SK-N-SH (cell line): ENCODE measurements at regions not wholly inside any gene's neighbourhood (a gene's known extent, or its start where the extent isn't known, plus 50 kb on each side); places are given as distances from the start of the nearest gene placed in this dataset.

Experiments used
- CTCF ChIA-PET: fragments of 300-600, 350-600 bp; formaldehyde crosslinking; extraction: SDS; loops from one replicate; lab custom pipeline; 2021; lab: Yijun Ruan, JAX
- POLR2A ChIA-PET: fragments of 350-600 bp; sonication (Branson Sonifier 250); formaldehyde crosslinking; extraction: SDS; loops from one replicate; lab custom pipeline; 2020; ENCODE audit warnings: antibody characterized with exemption, inconsistent platforms; lab: Yijun Ruan, JAX
- DNase-seq: peaks from one replicate; pipeline ENCODE4 v3.0.0; 2012
- H2AFZ ChIP-seq: fragments of 200-600 bp; sonication (generic); 2 replicates; pipeline ENCODE4 v1.8.1; 2016; ENCODE audit warnings: antibody characterized with exemption, mild to moderate bottlenecking, low read depth
- H3F3A ChIP-seq: fragments of 200-600 bp; sonication (generic); replicated peaks from 2 replicates; pipeline ENCODE3; 2016; ENCODE audit warnings: antibody characterized with exemption, mild to moderate bottlenecking; ENCODE audit not compliant: insufficient read depth
- H3K27ac ChIP-seq, 2 experiments: fragments of 200-500 bp in 1 of 2; fragments of 200-600 bp in 1 of 2; sonication (Bioruptor generic) in 1 of 2; sonication (generic), shearing (Covaris generic) in 1 of 2; 2 replicates each; pipeline versions ENCODE4 v1.5.1 to v1.6.1; 2014 to 2016; ENCODE audit warnings: low read depth in 2 of 2, inconsistent platforms in 1 of 2, low read length in 1 of 2, mild to moderate bottlenecking in 1 of 2, mixed read lengths in 1 of 2
- H3K27me3 ChIP-seq: fragments of 200-600 bp; sonication (generic), shearing (Covaris generic); 2 replicates; pipeline ENCODE4 v1.6.1; 2016; ENCODE audit warnings: mixed run types; ENCODE audit not compliant: insufficient read depth
- H3K36me3 ChIP-seq, 2 experiments: fragments of 200-500 bp in 1 of 2; fragments of 200-600 bp in 1 of 2; sonication (Bioruptor generic) in 1 of 2; sonication (generic) in 1 of 2; replicated peaks in 1 of 2; 2 replicates each; pipeline versions ENCODE3 to v1.5.1; 2014 to 2016; ENCODE audit warnings: low read length in 1 of 2, mild to moderate bottlenecking in 1 of 2; ENCODE audit not compliant: insufficient read depth in 2 of 2, control insufficient read depth in 1 of 2
- H3K4me1 ChIP-seq, 2 experiments: fragments of 200-500 bp in 1 of 2; fragments of 200-600 bp in 1 of 2; sonication (Bioruptor generic) in 1 of 2; sonication (generic), shearing (Covaris generic) in 1 of 2; 2 replicates each; pipeline versions ENCODE4 v1.5.1 to v1.6.1; 2014 to 2016; ENCODE audit warnings: low read depth in 1 of 2, low read length in 1 of 2, mixed run types in 1 of 2; ENCODE audit not compliant: insufficient read depth in 2 of 2, control insufficient read depth in 1 of 2
- H3K4me2 ChIP-seq: fragments of 200-600 bp; sonication (generic), shearing (Covaris generic); 2 replicates; pipeline ENCODE4 v1.6.1; 2017; ENCODE audit warnings: mixed run types
- H3K4me3 ChIP-seq, 2 experiments: fragments of 200-500 bp in 1 of 2; fragments of 200-600 bp in 1 of 2; sonication (Bioruptor generic) in 1 of 2; sonication (generic), shearing (Covaris generic) in 1 of 2; 2 replicates each; pipeline versions ENCODE4 v1.5.1 to v1.8.1; 2014 to 2016; ENCODE audit warnings: low read depth in 2 of 2, inconsistent platforms in 1 of 2, low read length in 1 of 2, mild to moderate bottlenecking in 1 of 2, mixed read lengths in 1 of 2, moderate library complexity in 1 of 2
- H3K79me2 ChIP-seq: fragments of 200-600 bp; sonication (generic); 2 replicates; pipeline ENCODE4 v1.8.1; 2017; ENCODE audit warnings: mild to moderate bottlenecking; ENCODE audit not compliant: insufficient read depth
- H3K9ac ChIP-seq: fragments of 200-600 bp; sonication (generic); 2 replicates; pipeline ENCODE4 v1.6.1; 2017; ENCODE audit warnings: mixed run types
- H3K9me2 ChIP-seq: fragments of 200-600 bp; sonication (generic); 2 replicates; pipeline ENCODE4 v1.6.1; 2017; ENCODE audit warnings: mixed run types
- H3K9me3 ChIP-seq: fragments of 200-600 bp; sonication (generic); 2 replicates; pipeline ENCODE4 v1.6.1; 2017; ENCODE audit warnings: mixed run types, mild to moderate bottlenecking, moderate library complexity
- H4K20me1 ChIP-seq: fragments of 200-600 bp; sonication (generic); 2 replicates; pipeline ENCODE4 v1.6.1; 2017; ENCODE audit warnings: mild to moderate bottlenecking, mixed run types; ENCODE audit not compliant: insufficient read depth
- CTCF ChIP-seq: fragments of 200-600 bp; sonication (generic); IDR thresholded peaks from 2 replicates; pipeline ENCODE4 v1.6.1; 2017; ENCODE audit warnings: antibody characterized with exemption, mild to moderate bottlenecking, moderate library complexity
- EP300 ChIP-seq, 2 experiments: IDR thresholded peaks; 2 replicates each; pipeline versions ENCODE4 v1.4.0 to v1.6.1; 2012; ENCODE audit warnings: borderline replicate concordance in 1 of 2, low read depth in 1 of 2, low read length in 1 of 2
- FOSL2 ChIP-seq: IDR thresholded peaks from 2 replicates; pipeline ENCODE4 v1.4.0; 2012; ENCODE audit warnings: low read depth, mild to moderate bottlenecking, moderate library complexity, borderline replicate concordance
- GABPA ChIP-seq: IDR thresholded peaks from 2 replicates; pipeline ENCODE4 v1.4.0; 2012; ENCODE audit warnings: low read depth, mild to moderate bottlenecking
- IRF3 ChIP-seq: fragments of 150-350 bp; IDR thresholded peaks from 2 replicates; pipeline ENCODE4 v1.6.1; 2016; ENCODE audit warnings: mild to moderate bottlenecking, low read depth, low read length
- JUND ChIP-seq: IDR thresholded peaks from 2 replicates; pipeline ENCODE4 v1.4.0; 2012
- MAX ChIP-seq: IDR thresholded peaks from 2 replicates; pipeline ENCODE4 v1.4.0; 2012; ENCODE audit warnings: low read depth
- MEF2A ChIP-seq: IDR thresholded peaks from 2 replicates; pipeline ENCODE4 v1.4.0; 2012; ENCODE audit warnings: low read depth, borderline replicate concordance
- NFIC ChIP-seq: IDR thresholded peaks from 2 replicates; pipeline ENCODE4 v1.4.0; 2012; ENCODE audit warnings: borderline replicate concordance
- NRF1 ChIP-seq: IDR thresholded peaks from 2 replicates; pipeline ENCODE4 v1.6.1; 2012; ENCODE audit warnings: low read depth, mild to moderate bottlenecking, low read length
- PBX3 ChIP-seq: IDR thresholded peaks from 2 replicates; pipeline ENCODE4; 2012
- POLR2AphosphoS5 ChIP-seq: IDR thresholded peaks from 2 replicates; pipeline ENCODE4 v1.6.1; 2012; ENCODE audit warnings: low read depth, low read length
- RCOR1 ChIP-seq: fragments of 150-350 bp; IDR thresholded peaks from 2 replicates; pipeline ENCODE4 v1.6.1; 2017; ENCODE audit warnings: antibody characterized with exemption, low read length
- SIN3A ChIP-seq: IDR thresholded peaks from 2 replicates; pipeline ENCODE4 v1.6.1; 2012; ENCODE audit warnings: low read depth, mild to moderate bottlenecking, low read length, moderate library complexity, borderline replicate concordance
- SMC3 ChIP-seq: IDR thresholded peaks from 2 replicates; pipeline ENCODE4 v1.6.1; 2012; ENCODE audit warnings: low read depth, low read length, improper control_type of control experiment
- TAF1 ChIP-seq: IDR thresholded peaks from 2 replicates; pipeline ENCODE4 v1.6.1; 2012; ENCODE audit warnings: low read depth, mild to moderate bottlenecking, low read length, moderate library complexity, borderline replicate concordance
- YY1 ChIP-seq: IDR thresholded peaks from 2 replicates; pipeline ENCODE4 v1.4.0; 2012; ENCODE audit warnings: low read depth, mild to moderate bottlenecking
- WGBS: methylation state at CpG from one replicate; pipeline ENCODE4 v1.1.6; 2017; ENCODE audit warnings: low lambda C conversion rate; 5-methylcytosine and 5-hydroxymethylcytosine counted together
- TF ChIP-seq, protein P1 (sequence below): IDR thresholded peaks from 2 replicates; pipeline ENCODE4 v1.4.0; 2012; ENCODE audit warnings: low read depth, borderline replicate concordance

DNA sequence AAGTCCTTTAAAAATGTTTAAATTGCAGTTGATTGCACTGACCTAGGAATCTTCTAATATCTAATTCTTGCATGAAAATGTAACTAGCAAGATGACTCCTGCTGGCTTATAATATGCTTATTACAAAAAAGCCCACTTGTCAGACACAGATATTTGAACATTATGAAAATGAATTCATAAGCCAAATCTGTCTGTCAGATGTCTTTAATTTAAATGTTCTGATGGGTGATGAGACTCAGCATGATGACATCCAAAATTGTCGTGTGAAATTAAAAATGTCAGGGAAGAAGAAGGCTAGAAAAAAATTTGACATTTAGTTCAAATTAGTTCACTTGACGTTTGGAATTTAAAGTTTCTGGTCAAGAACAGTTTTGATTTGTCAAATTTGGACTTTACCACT, 277.8 kb downstream of the PHF14 start:
- 2% methylated on average over 2 of the region's 2 CpGs for WGBS
- no peaks in the 10 kb centered on the region for H3K9me2 ChIP-seq
- no peaks in the 10 kb centered on the region for H3F3A ChIP-seq
- no peak overlapping the region for H3K4me2 ChIP-seq
- DNase-seq, result no peak
- H3K4me3 ChIP-seq, result no peak overlapping the region
- no peaks in the 10 kb centered on the region for H3K27me3 ChIP-seq
- H3K27ac ChIP-seq, result no peak overlapping the region
- ChIA-PET POLR2A (no interaction called here), CTCF (interaction anchor here (1.0 kb wide), 1 partner anchor 14 kb away, joined by 3 read pairs; no protein-coding TSS in a partner anchor)
- H3K79me2 ChIP-seq, result no peaks in the 10 kb centered on the region
- H3K9me3 ChIP-seq, result no peaks in the 10 kb centered on the region
- H3K36me3 ChIP-seq, result no peaks in the 10 kb centered on the region
- no peak overlapping the region for H3K9ac ChIP-seq
- no peaks in the 10 kb centered on the region for H4K20me1 ChIP-seq
- H2AFZ ChIP-seq, result no peak overlapping the region
- no peaks in the 10 kb centered on the region; a peak in 1 of 4 replicates for H3K4me1 ChIP-seq
- no peak for TF ChIP-seq SMC3
- no peak for TF ChIP-seq CTCF
- TF ChIP-seq JUND, result no peak
- no peak for TF ChIP-seq FOSL2
- TF ChIP-seq PBX3, result no peak
- TF ChIP-seq EP300 (IDR thresholded peaks at IDR 0.05; ENCODE audit: borderline replicate concordance in 1 of 2, low read depth in 1 of 2, low read length in 1 of 2), result no peak
- TF ChIP-seq NRF1, result no peak
- TF ChIP-seq TAF1, result no peak
- no peak for TF ChIP-seq YY1
- no peak for TF ChIP-seq POLR2AphosphoS5
- TF ChIP-seq SIN3A, result no peak
- TF ChIP-seq, protein P1, sequence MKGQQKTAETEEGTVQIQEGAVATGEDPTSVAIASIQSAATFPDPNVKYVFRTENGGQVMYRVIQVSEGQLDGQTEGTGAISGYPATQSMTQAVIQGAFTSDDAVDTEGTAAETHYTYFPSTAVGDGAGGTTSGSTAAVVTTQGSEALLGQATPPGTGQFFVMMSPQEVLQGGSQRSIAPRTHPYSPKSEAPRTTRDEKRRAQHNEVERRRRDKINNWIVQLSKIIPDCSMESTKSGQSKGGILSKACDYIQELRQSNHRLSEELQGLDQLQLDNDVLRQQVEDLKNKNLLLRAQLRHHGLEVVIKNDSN, result no peak
- TF ChIP-seq GABPA, result no peak
- no peak for TF ChIP-seq NFIC
- TF ChIP-seq MAX, result no peak
- no peak for TF ChIP-seq RCOR1
- no peak for TF ChIP-seq IRF3
- TF ChIP-seq MEF2A, result no peak
